Cerebellar cortex (tissue), 1 donor: ENCODE measurements at regions not wholly inside any gene's neighbourhood (a gene's known extent, or its start where the extent isn't known, plus 50 kb on each side); places are given as distances from the start of the nearest gene placed in this dataset.
"Not testable (repeated sequence)": the region's sequence is repeated elsewhere in the genome, so short reads cannot be mapped to it uniquely, and the experiment has no call there.

Source experiments
- DNase-seq: peaks from one replicate; pipeline ENCODE4 v3.0.0-alpha.2; 2015; ENCODE audit warnings: low spot score

- DNase-seq = not testable (repeated sequence)
Measured at GRCh38 chr12:84382486-84382885, 530.1 kb downstream of the SLC6A15 start.

GRCh38 chr12:84376320-84376719 is 536.3 kb downstream of the SLC6A15 start:
- DNase-seq = no peak

GRCh38 chr12:84375449-84376170 is 537.0 kb downstream of the SLC6A15 start:
- DNase-seq = no peak

DNA sequence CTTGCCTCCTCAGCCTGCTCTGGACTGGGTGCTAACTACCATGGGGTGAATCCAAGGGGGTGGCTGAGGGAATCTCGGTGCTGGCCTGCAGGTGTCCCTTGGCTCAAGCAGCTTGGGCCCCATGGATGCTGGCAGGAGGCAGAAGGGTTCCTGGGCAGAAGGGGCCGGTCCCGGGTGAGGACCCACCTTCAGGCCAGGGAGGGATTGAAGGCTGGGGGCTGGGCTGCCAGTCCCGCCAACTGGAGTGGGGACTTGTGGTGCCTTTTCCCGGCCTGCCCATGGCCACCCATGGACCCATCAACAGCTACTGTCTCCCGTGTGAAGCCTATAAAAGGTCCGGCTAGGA is 550.1 kb downstream of the SLC6A15 start:
- DNase-seq = no peak

- DNase-seq = no peak
Measured at GRCh38 chr12:84361651-84362551, 550.7 kb downstream of the SLC6A15 start.

DNA sequence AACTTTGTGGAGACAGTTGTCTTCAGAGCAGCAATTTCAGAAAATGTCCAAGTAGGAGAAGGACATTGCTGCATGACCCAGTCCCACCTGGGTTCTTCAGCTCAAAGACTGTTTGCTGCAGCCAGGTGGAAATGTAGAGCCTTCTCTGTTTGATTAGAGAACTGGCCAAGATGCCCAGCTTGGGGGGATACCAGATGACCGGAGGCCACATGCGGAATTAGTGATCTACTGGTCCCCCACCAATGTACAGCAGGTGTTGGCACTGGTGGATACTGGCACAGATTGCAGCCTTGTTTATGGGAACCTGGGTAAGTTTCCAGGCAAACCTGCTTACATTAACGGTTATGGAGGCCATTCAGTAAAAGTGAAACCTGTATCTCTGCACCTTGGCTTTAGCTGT is 555.3 kb downstream of the SLC6A15 start:
- DNase-seq = no peak

DNA sequence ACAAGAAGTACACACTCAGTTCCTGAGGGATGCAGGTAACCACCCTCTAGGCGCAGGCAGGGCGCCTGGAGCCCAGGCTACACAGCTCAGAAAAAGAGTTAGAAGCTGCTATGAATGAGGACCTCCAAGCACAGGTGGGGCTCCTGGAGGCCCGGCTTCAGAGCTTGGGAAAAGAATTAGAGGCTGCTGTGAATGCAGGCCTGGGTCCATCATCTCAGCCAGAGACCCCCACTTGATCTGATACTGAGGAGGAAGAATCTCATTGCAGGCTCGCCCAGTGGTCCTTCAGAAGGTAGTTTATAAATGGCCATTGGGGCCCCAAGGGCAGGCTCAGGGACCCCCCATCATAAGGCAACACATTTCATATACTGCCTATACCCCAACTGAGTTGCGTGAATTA is 556.4 kb downstream of the SLC6A15 start:
- DNase-seq = no peak

DNA sequence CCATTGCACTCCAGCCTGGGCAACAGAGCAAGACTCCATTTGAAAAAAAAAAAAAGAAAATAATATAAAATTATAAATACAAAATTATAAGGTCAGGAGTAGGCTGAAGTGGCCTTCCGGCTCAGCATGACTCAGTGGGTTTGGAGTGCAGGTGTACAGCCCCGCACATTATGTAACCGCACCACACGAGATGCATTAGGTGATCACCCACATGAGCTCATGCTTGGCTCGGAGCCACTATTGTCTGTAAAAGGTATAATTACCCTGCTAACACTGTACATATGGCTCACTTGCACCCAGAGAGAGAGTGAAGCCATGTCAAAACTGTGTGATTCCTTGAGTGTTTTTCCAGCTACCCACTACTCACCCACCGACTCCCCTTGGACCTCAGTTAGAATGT is 557.0 kb downstream of the SLC6A15 start:
- no peak for DNase-seq

- no peak for DNase-seq
Measured at GRCh38 chr12:84348582-84348981, 564.0 kb downstream of the SLC6A15 start.

GRCh38 chr12:84341467-84342193 is 571.0 kb downstream of the SLC6A15 start:
- no peak for DNase-seq

- no peak for DNase-seq
Measured at GRCh38 chr12:84336231-84336630, 576.4 kb downstream of the SLC6A15 start.

DNA sequence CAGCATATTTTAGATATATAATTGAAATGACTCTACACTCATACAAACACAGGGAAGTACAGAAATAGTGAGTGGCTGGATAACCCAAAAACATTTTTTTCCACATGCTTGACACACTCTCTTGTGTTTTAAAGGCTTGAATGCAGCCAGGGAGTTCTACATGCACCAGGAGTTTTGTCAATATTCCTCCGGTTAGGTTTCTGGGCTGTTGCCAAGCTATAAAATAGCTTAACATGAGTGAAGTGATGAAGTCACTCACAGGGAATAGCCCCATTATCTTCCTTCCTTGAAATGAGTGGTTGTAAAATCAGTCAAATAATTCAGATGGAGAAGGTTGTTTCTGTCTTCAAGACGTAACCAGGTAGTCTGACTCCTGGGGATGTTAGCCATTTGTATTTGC is 582.7 kb downstream of the SLC6A15 start:
- no peak for DNase-seq

DNA sequence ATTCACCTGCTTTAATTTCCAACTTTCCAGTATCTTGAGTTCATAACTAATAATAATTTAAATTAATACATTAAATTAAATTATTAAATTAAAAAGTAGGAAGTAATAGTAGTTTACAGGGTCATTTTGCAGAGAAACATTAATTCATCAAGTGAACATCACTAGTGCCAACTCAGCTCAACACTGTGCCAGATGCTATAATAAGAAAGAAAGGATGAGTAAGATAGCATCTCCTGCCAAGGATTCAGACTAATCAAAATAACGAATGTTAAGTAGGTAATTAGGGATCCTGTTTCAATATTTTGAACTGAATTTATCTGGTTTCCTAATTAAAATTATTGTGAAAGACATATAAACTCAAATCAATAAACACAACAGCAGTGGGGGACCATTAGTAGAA is 596.7 kb downstream of the SLC6A15 start:
- no peak for DNase-seq

GRCh38 chr12:84313323-84313675 is 599.3 kb downstream of the SLC6A15 start:
- no peak for DNase-seq

DNA sequence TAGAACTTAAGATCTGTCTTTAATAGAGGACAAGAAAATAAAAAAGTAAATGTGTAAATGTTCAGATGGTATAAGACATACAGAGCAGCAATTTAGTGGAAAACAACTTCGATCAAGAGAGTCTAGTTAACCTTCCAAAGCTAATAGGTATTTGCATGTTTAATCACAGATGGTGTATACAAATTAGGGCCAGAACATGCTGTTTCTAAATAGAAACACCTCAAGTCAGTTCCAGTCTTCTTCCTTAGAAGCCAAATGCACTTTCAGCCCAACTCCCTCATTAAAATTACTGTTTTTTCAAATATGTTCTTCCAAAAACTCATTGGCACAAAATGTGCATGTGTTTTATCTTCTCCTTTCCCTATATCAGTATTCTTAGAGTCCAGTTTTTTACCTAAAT is 604.4 kb downstream of the SLC6A15 start:
- DNase-seq = no peak

GRCh38 chr12:84305144-84305543 is 607.5 kb downstream of the SLC6A15 start:
- no peak for DNase-seq

DNA sequence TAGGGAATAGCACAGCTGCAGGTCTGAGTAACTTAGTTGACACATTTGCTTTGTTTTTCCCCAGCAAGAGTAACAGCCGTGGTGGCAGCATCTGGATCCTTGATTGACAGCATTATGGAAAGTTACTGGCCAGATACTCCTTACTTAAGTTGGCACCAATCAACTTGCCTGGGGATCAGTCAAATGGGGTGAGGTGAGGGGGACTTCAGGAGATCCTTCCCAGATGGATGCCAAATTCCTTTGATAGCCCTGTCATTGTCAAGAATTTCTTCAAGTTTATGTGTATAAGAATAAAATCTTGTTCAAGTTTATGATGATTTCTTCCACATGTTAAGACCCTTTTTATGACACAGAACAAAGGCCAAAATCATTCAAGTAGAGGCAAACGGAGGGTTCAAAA is 618.4 kb downstream of the SLC6A15 start:
- no peak for DNase-seq

GRCh38 chr12:84290168-84290567 is 622.4 kb downstream of the SLC6A15 start:
- no peak for DNase-seq

GRCh38 chr12:84277986-84278385 is 634.6 kb downstream of the SLC6A15 start:
- no peak for DNase-seq

- no peak for DNase-seq
Measured at GRCh38 chr12:84276215-84276614, 636.4 kb downstream of the SLC6A15 start.

GRCh38 chr12:84272324-84272723 is 640.3 kb downstream of the SLC6A15 start:
- no peak for DNase-seq

DNA sequence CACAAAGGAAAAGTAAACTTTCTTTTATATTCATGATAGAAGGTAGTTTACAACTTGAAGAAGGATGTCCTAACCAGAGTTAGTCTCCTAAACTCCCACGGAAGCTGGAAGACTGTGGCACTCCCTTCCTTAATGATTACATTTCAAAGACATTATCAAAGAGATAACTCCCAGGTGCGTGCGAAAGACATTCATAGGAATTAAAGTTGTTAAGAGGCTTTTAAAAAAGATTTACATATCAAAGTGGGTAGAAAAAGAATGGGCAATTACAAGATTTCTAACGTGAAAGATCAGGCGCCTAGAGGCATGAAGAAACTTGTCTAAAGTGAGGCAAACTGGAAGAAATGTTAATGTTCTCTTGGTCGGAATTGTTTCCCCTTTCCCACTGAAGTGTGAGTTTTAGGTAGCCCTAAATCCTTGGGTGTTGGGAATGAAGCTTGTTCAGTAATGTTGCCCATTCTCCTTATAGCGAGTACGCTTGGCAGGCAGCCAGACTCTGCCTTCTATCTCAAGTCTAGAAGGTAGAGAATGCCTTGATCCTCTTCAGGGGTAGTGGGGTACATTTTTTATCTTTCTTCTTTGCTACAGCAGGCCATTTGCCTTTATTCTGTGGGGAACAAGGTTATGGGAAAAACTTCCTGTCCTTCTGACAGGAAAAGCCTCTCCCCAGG is 642.0 kb downstream of the SLC6A15 start:
- DNase-seq = no peak
